Esophagus (tissue), 2 donors: ENCODE measurements at regions not wholly inside any gene's neighbourhood (a gene's known extent, or its start where the extent isn't known, plus 50 kb on each side); places are given as distances from the start of the nearest gene placed in this dataset.

Experiments used
- H3K27ac ChIP-seq, 2 donors: one replicate each; pipeline ENCODE4 v1.5.1; 2013; ENCODE audit warnings: low read depth in 2 of 2, mild to moderate bottlenecking in 2 of 2, inconsistent platforms in 1 of 2, low read length in 1 of 2, moderate library complexity in 1 of 2
- H3K27me3 ChIP-seq, 2 donors: one replicate each; pipeline ENCODE4 v1.6.1; 2013; ENCODE audit warnings: low read length in 2 of 2, control low read depth in 1 of 2, mild to moderate bottlenecking in 1 of 2; ENCODE audit not compliant: insufficient read depth in 2 of 2, control insufficient read depth in 1 of 2
- H3K36me3 ChIP-seq, 2 donors: one replicate each; pipeline ENCODE4 v1.6.1; 2013; ENCODE audit warnings: low read length in 1 of 2; ENCODE audit not compliant: control insufficient read depth in 2 of 2, insufficient read depth in 2 of 2
- H3K4me1 ChIP-seq, 2 donors: one replicate each; pipeline ENCODE4 v1.6.1; 2013; ENCODE audit warnings: low read length in 1 of 2; ENCODE audit not compliant: control insufficient read depth in 2 of 2, insufficient read depth in 2 of 2
- H3K4me3 ChIP-seq, 2 donors: one replicate each; pipeline ENCODE4 v1.5.1; 2013; ENCODE audit warnings: low read length in 2 of 2, mild to moderate bottlenecking in 2 of 2, low read depth in 1 of 2, moderate library complexity in 1 of 2
- H3K9me3 ChIP-seq, 2 donors: one replicate each; pipeline ENCODE4 v1.6.1; 2013; ENCODE audit warnings: mild to moderate bottlenecking in 2 of 2, low read depth in 1 of 2, low read length in 1 of 2, moderate library complexity in 1 of 2; ENCODE audit not compliant: control insufficient read depth in 2 of 2, insufficient read depth in 1 of 2
- WGBS, 2 donors: extraction: QIAGEN DNeasy Blood & Tissue Kit; methylation state at CpG; one replicate each; pipeline ENCODE4 v1.1.7; 2013; 5-methylcytosine and 5-hydroxymethylcytosine counted together
- donor health status: healthy with polysubstance abuse.
- donor health status: Bipolar disorder and iron deficiency.

- no peak overlapping the region for H3K4me3 ChIP-seq
- H3K27ac ChIP-seq: no peak overlapping the region
- H3K36me3 ChIP-seq: no peaks in the 10 kb centered on the region
- no peaks in the 10 kb centered on the region for H3K4me1 ChIP-seq
- H3K9me3 ChIP-seq: no peaks in the 10 kb centered on the region
- WGBS, 2 donors: 90 to 92% methylated on average over 2 of the region's 2 CpGs
- H3K27me3 ChIP-seq: no peaks in the 10 kb centered on the region
Observed at GRCh38 chr13:73737214-73737613, 397.0 kb downstream of the KLF12 start.

DNA sequence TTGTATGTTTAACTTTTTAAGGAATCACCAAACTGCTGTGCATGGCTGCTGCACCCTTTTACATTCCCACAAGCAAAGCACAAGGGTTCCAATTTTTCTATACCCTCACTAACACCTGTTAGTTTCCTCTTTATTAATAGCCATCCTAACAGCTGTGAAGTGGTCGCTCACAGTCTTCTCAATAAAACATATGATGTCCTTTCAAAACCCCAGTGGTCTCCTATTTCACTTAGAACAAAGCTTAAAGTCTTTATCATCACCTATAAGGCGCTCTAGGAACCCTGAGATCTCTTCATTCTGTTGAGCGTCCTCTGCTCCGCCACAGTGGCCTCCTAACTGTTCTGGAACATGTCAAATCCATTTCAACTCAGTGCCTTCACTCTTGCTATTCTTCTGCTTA, 400.5 kb downstream of the KLF12 start:
- Histone ChIP-seq H3K36me3 (no peaks in the 10 kb centered on the region), H3K27me3 (no peaks in the 10 kb centered on the region), H3K27ac (no peak overlapping the region), H3K4me1 (no peaks in the 10 kb centered on the region), H3K4me3 (no peak overlapping the region), H3K9me3 (no peaks in the 10 kb centered on the region)
- WGBS, 2 donors: 96% methylated on average over 4 of the region's 4 CpGs

DNA sequence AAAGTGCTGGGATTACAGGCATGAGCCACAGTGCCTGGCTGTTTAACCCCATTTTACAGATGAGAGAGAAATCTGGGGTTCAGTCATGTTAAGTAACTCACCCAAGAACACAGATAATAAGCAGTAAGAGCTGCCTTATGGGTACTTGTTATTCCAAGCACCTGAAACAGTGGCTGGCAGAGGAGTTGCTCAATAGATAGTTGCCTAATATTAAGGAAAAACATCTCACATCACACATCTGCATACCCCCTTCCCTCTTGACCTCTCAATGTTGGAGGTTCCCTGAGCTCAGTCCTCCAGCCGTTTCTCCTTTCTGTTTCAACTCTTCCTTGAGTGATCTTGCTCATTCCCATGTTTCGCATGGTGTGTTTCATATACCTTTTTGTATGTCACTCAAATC, 401.9 kb downstream of the KLF12 start:
- Histone ChIP-seq H3K27me3 (no peaks in the 10 kb centered on the region), H3K27ac (no peak overlapping the region), H3K4me3 (no peak overlapping the region), H3K4me1 (no peaks in the 10 kb centered on the region), H3K9me3 (no peaks in the 10 kb centered on the region), H3K36me3 (no peaks in the 10 kb centered on the region)
- WGBS, 2 donors: 97% methylated on average over 2 of the region's 2 CpGs

- H3K27me3 ChIP-seq: no peaks in the 10 kb centered on the region
- H3K4me3 ChIP-seq: no peak overlapping the region
- no peak overlapping the region for H3K27ac ChIP-seq
- H3K9me3 ChIP-seq: no peaks in the 10 kb centered on the region
- H3K4me1 ChIP-seq: no peaks in the 10 kb centered on the region
- no peaks in the 10 kb centered on the region for H3K36me3 ChIP-seq
Observed at GRCh38 chr13:73731564-73731963, 402.6 kb downstream of the KLF12 start.

- Histone ChIP-seq H3K27me3 (no peaks in the 10 kb centered on the region), H3K9me3 (no peaks in the 10 kb centered on the region), H3K4me1 (no peaks in the 10 kb centered on the region), H3K4me3 (no peak overlapping the region), H3K27ac (no peak overlapping the region), H3K36me3 (no peaks in the 10 kb centered on the region)
- WGBS, 2 donors: 87 to 90% methylated on average over 5 of the region's 5 CpGs
Observed at GRCh38 chr13:73730014-73730413, 404.2 kb downstream of the KLF12 start.

- Histone ChIP-seq H3K9me3 (no peaks in the 10 kb centered on the region), H3K36me3 (no peaks in the 10 kb centered on the region), H3K4me1 (no peaks in the 10 kb centered on the region), H3K27me3 (no peaks in the 10 kb centered on the region), H3K27ac (no peak overlapping the region), H3K4me3 (no peak overlapping the region)
- 81 to 88% methylated on average over 1 of the region's 1 CpG for WGBS, 2 donors
Observed at GRCh38 chr13:73729046-73729445, 405.2 kb downstream of the KLF12 start.

- Histone ChIP-seq H3K36me3 (no peaks in the 10 kb centered on the region), H3K4me3 (no peak overlapping the region), H3K4me1 (no peaks in the 10 kb centered on the region), H3K27me3 (no peaks in the 10 kb centered on the region), H3K27ac (no peak overlapping the region), H3K9me3 (no peaks in the 10 kb centered on the region)
- WGBS, 2 donors: 61 to 63% methylated on average over 1 of the region's 1 CpG
Observed at GRCh38 chr13:73722120-73722519, 412.1 kb downstream of the KLF12 start.

GRCh38 chr13:73721571-73721970, 412.6 kb downstream of the KLF12 start:
- no peaks in the 10 kb centered on the region for H3K4me1 ChIP-seq
- H3K27ac ChIP-seq: no peak overlapping the region
- no peaks in the 10 kb centered on the region for H3K27me3 ChIP-seq
- no peaks in the 10 kb centered on the region for H3K9me3 ChIP-seq
- no peak overlapping the region for H3K4me3 ChIP-seq
- 98 to 99% methylated on average over 4 of the region's 4 CpGs for WGBS, 2 donors
- H3K36me3 ChIP-seq: no peaks in the 10 kb centered on the region

GRCh38 chr13:73720216-73720840, 413.9 kb downstream of the KLF12 start:
- H3K27ac ChIP-seq: no peak overlapping the region
- H3K4me3 ChIP-seq: no peak overlapping the region
- no peaks in the 10 kb centered on the region for H3K36me3 ChIP-seq
- WGBS, 2 donors: 84 to 89% methylated on average over 5 of the region's 5 CpGs
- H3K4me1 ChIP-seq: no peaks in the 10 kb centered on the region
- no peaks in the 10 kb centered on the region for H3K27me3 ChIP-seq
- no peaks in the 10 kb centered on the region for H3K9me3 ChIP-seq

DNA sequence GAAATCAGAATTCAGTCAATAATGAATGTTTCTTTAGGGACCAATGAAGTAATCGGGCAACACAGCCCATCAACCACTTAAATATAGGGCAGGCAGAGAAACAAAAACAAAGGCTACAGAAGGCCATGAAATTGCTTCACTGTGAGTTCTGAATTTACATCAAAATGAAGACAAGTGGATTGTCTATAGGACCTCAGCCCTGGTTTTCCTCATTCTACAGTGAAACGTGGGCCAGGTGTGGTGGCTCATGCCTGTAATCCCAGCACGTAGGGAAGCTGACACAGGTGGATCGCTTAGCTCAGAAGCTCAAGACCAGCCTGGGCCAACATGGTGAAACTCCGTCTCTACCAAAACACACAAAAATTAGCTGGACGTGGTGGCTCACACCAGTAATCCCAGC, 416.0 kb downstream of the KLF12 start:
- Histone ChIP-seq H3K36me3 (no peaks in the 10 kb centered on the region), H3K4me1 (peaks cover 0 to 2% of the 10 kb centered on the region in 2 donors), H3K27ac (no peak overlapping the region), H3K4me3 (no peak overlapping the region), H3K27me3 (no peaks in the 10 kb centered on the region), H3K9me3 (no peaks in the 10 kb centered on the region)
- WGBS, 2 donors: 91 to 92% methylated on average over 6 of the region's 6 CpGs
